ENCODE measurements at regions not wholly inside any gene's neighbourhood (a gene's known extent, or its start where the extent isn't known, plus 50 kb on each side); places are given as distances from the start of the nearest gene placed in this dataset.

- H3K27ac ChIP-seq (ENCODE audit: low read depth in 1 of 2, low read length in 2 of 2), result no peak overlapping the region
- DNase-seq (no peak), ATAC-seq (ENCODE audit: poor library complexity) (no peak)
- Mint-ChIP-seq H3K4me3 (no peak overlapping the region), H3K27me3 (no peaks in the 10 kb centered on the region), H3K36me3 (ENCODE audit: low read depth) (no peaks in the 10 kb centered on the region), H3K4me1 (ENCODE audit: low read depth) (no peaks in the 10 kb centered on the region), H3K27ac (no peak overlapping the region), H3K9me3 (peaks cover 11% of the 10 kb centered on the region)
- no peaks in the 10 kb centered on the region for H3K4me1 ChIP-seq (ENCODE audit: insufficient read depth, low read length)
- H3K27me3 ChIP-seq (ENCODE audit: control insufficient read depth in 1 of 2, insufficient read depth in 2 of 2, low read length in 2 of 2), result no peaks in the 10 kb centered on the region
- CTCF ChIA-PET, result no interaction called here
- peaks cover 0 to 19% of the 10 kb centered on the region in 2 experiments for H3K9me3 ChIP-seq (ENCODE audit: control insufficient read depth in 1 of 2, insufficient read depth in 1 of 2, low read length in 2 of 2)
- no peak overlapping the region for H3K4me3 ChIP-seq (ENCODE audit: low read length)
- no peaks in the 10 kb centered on the region for H3K36me3 ChIP-seq (ENCODE audit: insufficient read depth, low read length)
- POLR2A ChIA-PET, result no interaction called here
- intact Hi-C loops (cut with DNase I, micrococcal nuclease), result no loop called here
- TF ChIP-seq, protein P1, sequence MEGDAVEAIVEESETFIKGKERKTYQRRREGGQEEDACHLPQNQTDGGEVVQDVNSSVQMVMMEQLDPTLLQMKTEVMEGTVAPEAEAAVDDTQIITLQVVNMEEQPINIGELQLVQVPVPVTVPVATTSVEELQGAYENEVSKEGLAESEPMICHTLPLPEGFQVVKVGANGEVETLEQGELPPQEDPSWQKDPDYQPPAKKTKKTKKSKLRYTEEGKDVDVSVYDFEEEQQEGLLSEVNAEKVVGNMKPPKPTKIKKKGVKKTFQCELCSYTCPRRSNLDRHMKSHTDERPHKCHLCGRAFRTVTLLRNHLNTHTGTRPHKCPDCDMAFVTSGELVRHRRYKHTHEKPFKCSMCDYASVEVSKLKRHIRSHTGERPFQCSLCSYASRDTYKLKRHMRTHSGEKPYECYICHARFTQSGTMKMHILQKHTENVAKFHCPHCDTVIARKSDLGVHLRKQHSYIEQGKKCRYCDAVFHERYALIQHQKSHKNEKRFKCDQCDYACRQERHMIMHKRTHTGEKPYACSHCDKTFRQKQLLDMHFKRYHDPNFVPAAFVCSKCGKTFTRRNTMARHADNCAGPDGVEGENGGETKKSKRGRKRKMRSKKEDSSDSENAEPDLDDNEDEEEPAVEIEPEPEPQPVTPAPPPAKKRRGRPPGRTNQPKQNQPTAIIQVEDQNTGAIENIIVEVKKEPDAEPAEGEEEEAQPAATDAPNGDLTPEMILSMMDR (IDR thresholded peaks at IDR 0.05), result no peak
Measured at GRCh38 chr2:208854717-208855116, 448.1 kb downstream of the PTH2R start.

- H3K27me3 Mint-ChIP-seq, result no peaks in the 10 kb centered on the region
- ATAC-seq (ENCODE audit: poor library complexity) (no peak), DNase-seq (no peak)
- no peak overlapping the region for H3K27ac ChIP-seq (ENCODE audit: low read depth in 1 of 2, low read length in 2 of 2)
- H3K9me3 Mint-ChIP-seq, result no peaks in the 10 kb centered on the region
- intact Hi-C loops (cut with DNase I, micrococcal nuclease), result no loop called here
- TF ChIP-seq, protein P1 (IDR thresholded peaks at IDR 0.05), result no peak
- no peak overlapping the region for H3K4me3 Mint-ChIP-seq
- no peaks in the 10 kb centered on the region for H3K36me3 ChIP-seq (ENCODE audit: insufficient read depth, low read length)
- H3K4me1 ChIP-seq (ENCODE audit: insufficient read depth, low read length), result no peaks in the 10 kb centered on the region
- H3K27me3 ChIP-seq (ENCODE audit: control insufficient read depth in 1 of 2, insufficient read depth in 2 of 2, low read length in 2 of 2), result no peaks in the 10 kb centered on the region
- no peaks in the 10 kb centered on the region for H3K36me3 Mint-ChIP-seq (ENCODE audit: low read depth)
- no peaks in the 10 kb centered on the region for H3K9me3 ChIP-seq (ENCODE audit: control insufficient read depth in 1 of 2, insufficient read depth in 1 of 2, low read length in 2 of 2)
- POLR2A ChIA-PET, result no interaction called here
- no peak overlapping the region for H3K27ac Mint-ChIP-seq
- H3K4me1 Mint-ChIP-seq (ENCODE audit: low read depth), result no peaks in the 10 kb centered on the region
- CTCF ChIA-PET, result no interaction called here
- H3K4me3 ChIP-seq (ENCODE audit: low read length), result no peak overlapping the region
Measured at GRCh38 chr2:208867374-208867773, 460.8 kb downstream of the PTH2R start.

DNA sequence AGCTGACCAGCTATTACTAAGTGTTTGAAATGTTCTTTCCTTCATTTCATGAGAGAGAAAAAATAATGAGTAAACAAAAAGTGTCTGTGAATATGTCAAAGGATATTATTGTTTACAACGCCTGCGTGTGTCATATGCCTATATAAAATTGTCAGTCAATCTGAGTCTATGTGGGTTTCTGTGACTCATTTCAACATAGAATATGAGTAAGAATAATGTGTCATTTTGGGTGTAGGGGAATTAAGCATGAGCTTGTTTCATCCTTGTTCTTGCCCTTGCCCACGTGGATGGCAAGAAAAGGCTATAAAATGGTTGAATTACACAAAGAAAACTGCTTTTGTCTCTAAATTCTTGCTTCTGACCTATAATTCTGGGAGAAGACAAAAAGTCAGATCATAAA, 466.0 kb downstream of the PTH2R start:
- H3K27me3 Mint-ChIP-seq, result no peaks in the 10 kb centered on the region
- Histone ChIP-seq H3K36me3 (ENCODE audit: insufficient read depth, low read length) (no peaks in the 10 kb centered on the region), H3K27me3 (ENCODE audit: control insufficient read depth in 1 of 2, insufficient read depth in 2 of 2, low read length in 2 of 2) (no peaks in the 10 kb centered on the region), H3K4me1 (ENCODE audit: insufficient read depth, low read length) (no peaks in the 10 kb centered on the region), H3K9me3 (ENCODE audit: control insufficient read depth in 1 of 2, insufficient read depth in 1 of 2, low read length in 2 of 2) (no peaks in the 10 kb centered on the region), H3K27ac (ENCODE audit: low read depth in 1 of 2, low read length in 2 of 2) (no peak overlapping the region), H3K4me3 (ENCODE audit: low read length) (no peak overlapping the region)
- H3K9me3 Mint-ChIP-seq, result peaks cover 1% of the 10 kb centered on the region
- no peak overlapping the region for H3K27ac Mint-ChIP-seq
- no peak overlapping the region for H3K4me3 Mint-ChIP-seq
- H3K4me1 Mint-ChIP-seq (ENCODE audit: low read depth), result no peaks in the 10 kb centered on the region
- CTCF ChIA-PET, result no interaction called here
- POLR2A ChIA-PET, result no interaction called here
- TF ChIP-seq, protein P1 (IDR thresholded peaks at IDR 0.05), result no peak
- no peak for ATAC-seq (ENCODE audit: poor library complexity)
- no peaks in the 10 kb centered on the region for H3K36me3 Mint-ChIP-seq (ENCODE audit: low read depth)
- no peak for DNase-seq
- intact Hi-C loops (cut with DNase I, micrococcal nuclease), result no loop called here

Measured in CD4-positive, alpha-beta T cell (primary cell).